ENCODE measurements at regions not wholly inside any gene's neighbourhood (a gene's known extent, or its start where the extent isn't known, plus 50 kb on each side); places are given as distances from the start of the nearest gene placed in this dataset.
"Not testable (repeated sequence)": the region's sequence is repeated elsewhere in the genome, so short reads cannot be mapped to it uniquely, and the experiment has no call there.

- not testable (repeated sequence) for H3K27ac ChIP-seq (ENCODE audit: low read length); H3K4me3 ChIP-seq (ENCODE audit: low read length); H3K36me3 ChIP-seq (ENCODE audit: insufficient read depth, low read depth, low read length); H3K27me3 ChIP-seq (ENCODE audit: insufficient read depth, low read length); H3K9me3 ChIP-seq (ENCODE audit: insufficient read depth, low read depth, low read length); H3K4me1 ChIP-seq (ENCODE audit: insufficient read depth, low read length); H3K9ac ChIP-seq (ENCODE audit: low read depth, low read length)
These were observed 300.5 kb downstream of the PAPSS1 start for GRCh38 chr4:107419536-107419935.

DNA sequence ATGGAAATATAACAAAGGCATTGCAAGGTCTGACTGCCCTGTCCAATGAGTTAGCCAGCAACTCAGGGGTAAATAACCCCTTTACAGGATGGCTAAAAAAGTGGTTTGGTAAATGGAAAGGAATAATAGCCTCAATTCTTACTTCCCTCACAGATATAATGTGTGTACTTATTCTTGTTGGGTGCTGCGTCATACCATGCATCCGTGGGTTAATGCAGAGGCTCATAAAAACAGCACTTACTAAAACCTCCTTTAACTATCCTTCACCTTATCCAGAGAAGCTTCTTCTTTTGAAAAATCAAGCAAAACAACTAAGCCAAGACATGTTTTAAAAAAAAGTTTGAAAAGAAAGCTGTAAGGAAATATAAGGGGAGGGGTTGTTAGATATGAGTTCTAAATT is 301.0 kb downstream of the PAPSS1 start:
- Histone ChIP-seq H3K4me1 (ENCODE audit: insufficient read depth, low read length) (peaks cover 3% of the 10 kb centered on the region; the same call in 1 of the 2 replicates), H3K9ac (ENCODE audit: low read depth, low read length) (no peak overlapping the region), H3K4me3 (ENCODE audit: low read length) (no peak overlapping the region), H3K36me3 (ENCODE audit: insufficient read depth, low read depth, low read length) (no peaks in the 10 kb centered on the region), H3K27me3 (ENCODE audit: insufficient read depth, low read length) (no peaks in the 10 kb centered on the region), H3K9me3 (ENCODE audit: insufficient read depth, low read depth, low read length) (no peaks in the 10 kb centered on the region; the same call in 1 of the 2 replicates), H3K27ac (ENCODE audit: low read length) (no peak overlapping the region)

DNA sequence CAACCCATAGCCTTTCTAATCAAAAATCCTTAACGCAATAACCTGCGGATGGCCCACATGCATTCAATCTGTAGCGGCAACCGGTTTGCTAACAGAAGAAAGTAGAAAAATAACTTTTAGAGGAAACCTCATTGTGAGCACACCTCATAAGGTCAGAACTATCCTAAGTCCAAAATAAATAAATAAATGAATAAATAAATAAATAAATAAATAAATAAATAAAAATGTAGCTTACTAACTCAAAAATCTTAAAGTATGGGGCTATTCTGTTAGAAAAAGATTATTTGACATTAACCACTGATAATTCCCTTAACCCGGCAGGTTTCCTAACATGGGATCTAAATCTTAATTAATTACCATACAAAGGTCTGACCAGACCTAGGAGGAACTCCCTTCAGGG is 304.5 kb downstream of the PAPSS1 start:
- H3K4me3 ChIP-seq (ENCODE audit: low read length), result not testable (repeated sequence)

GRCh38 chr4:107409872-107410271 is 310.2 kb downstream of the PAPSS1 start:
- not testable (repeated sequence) for H3K27ac ChIP-seq (ENCODE audit: low read length); H3K36me3 ChIP-seq (ENCODE audit: insufficient read depth, low read depth, low read length); H3K4me1 ChIP-seq (ENCODE audit: insufficient read depth, low read length); H3K27me3 ChIP-seq (ENCODE audit: insufficient read depth, low read length); H3K9me3 ChIP-seq (ENCODE audit: insufficient read depth, low read depth, low read length); H3K4me3 ChIP-seq (ENCODE audit: low read length); H3K9ac ChIP-seq (ENCODE audit: low read depth, low read length)

More for the DNA sequence above, 304.5 kb downstream of the PAPSS1 start:
- H3K9ac ChIP-seq (ENCODE audit: low read depth, low read length); H3K9me3 ChIP-seq (ENCODE audit: insufficient read depth, low read depth, low read length); H3K27ac ChIP-seq (ENCODE audit: low read length); H3K27me3 ChIP-seq (ENCODE audit: insufficient read depth, low read length); H3K36me3 ChIP-seq (ENCODE audit: insufficient read depth, low read depth, low read length); H3K4me1 ChIP-seq (ENCODE audit: insufficient read depth, low read length): not testable (repeated sequence)

- no peak overlapping the region for H3K4me3 ChIP-seq (ENCODE audit: low read length)
- H3K36me3 ChIP-seq (ENCODE audit: insufficient read depth, low read depth, low read length), result no peaks in the 10 kb centered on the region
- no peak overlapping the region for H3K9ac ChIP-seq (ENCODE audit: low read depth, low read length)
These were observed 311.1 kb downstream of the PAPSS1 start for GRCh38 chr4:107408968-107409367.

GRCh38 chr4:107404591-107405300 is 315.3 kb downstream of the PAPSS1 start:
- H3K27me3 ChIP-seq (ENCODE audit: insufficient read depth, low read length), result no peaks in the 10 kb centered on the region
- no peaks in the 10 kb centered on the region for H3K36me3 ChIP-seq (ENCODE audit: insufficient read depth, low read depth, low read length)
- no peak overlapping the region for H3K9ac ChIP-seq (ENCODE audit: low read depth, low read length)
- no peak overlapping the region for H3K27ac ChIP-seq (ENCODE audit: low read length)
- H3K4me1 ChIP-seq (ENCODE audit: insufficient read depth, low read length), result no peaks in the 10 kb centered on the region; the same call in 1 of the 2 replicates
- H3K9me3 ChIP-seq (ENCODE audit: insufficient read depth, low read depth, low read length), result no peaks in the 10 kb centered on the region
- H3K4me3 ChIP-seq (ENCODE audit: low read length), result no peak overlapping the region

More at GRCh38 chr4:107408968-107409367, 311.1 kb downstream of the PAPSS1 start:
- H3K27me3 ChIP-seq (ENCODE audit: insufficient read depth, low read length), result no peaks in the 10 kb centered on the region
- no peak overlapping the region for H3K27ac ChIP-seq (ENCODE audit: low read length)
- H3K9me3 ChIP-seq (ENCODE audit: insufficient read depth, low read depth, low read length), result no peaks in the 10 kb centered on the region
- H3K4me1 ChIP-seq (ENCODE audit: insufficient read depth, low read length), result no peaks in the 10 kb centered on the region; the same call in 1 of the 2 replicates

GRCh38 chr4:107402291-107402690 is 317.7 kb downstream of the PAPSS1 start:
- no peak overlapping the region for H3K9ac ChIP-seq (ENCODE audit: low read depth, low read length)
- H3K4me1 ChIP-seq (ENCODE audit: insufficient read depth, low read length), result no peaks in the 10 kb centered on the region; the same call in 1 of the 2 replicates
- H3K36me3 ChIP-seq (ENCODE audit: insufficient read depth, low read depth, low read length), result no peaks in the 10 kb centered on the region
- no peak overlapping the region for H3K27ac ChIP-seq (ENCODE audit: low read length)
- no peaks in the 10 kb centered on the region for H3K27me3 ChIP-seq (ENCODE audit: insufficient read depth, low read length)
- no peak overlapping the region for H3K4me3 ChIP-seq (ENCODE audit: low read length)
- no peaks in the 10 kb centered on the region for H3K9me3 ChIP-seq (ENCODE audit: insufficient read depth, low read depth, low read length)

- peaks cover under 1% of the 10 kb centered on the region; the same call in 1 of the 2 replicates for H3K4me1 ChIP-seq (ENCODE audit: insufficient read depth, low read length)
- H3K27me3 ChIP-seq (ENCODE audit: insufficient read depth, low read length), result no peaks in the 10 kb centered on the region
- H3K9ac ChIP-seq (ENCODE audit: low read depth, low read length), result no peak overlapping the region
- H3K4me3 ChIP-seq (ENCODE audit: low read length), result no peak overlapping the region
- H3K9me3 ChIP-seq (ENCODE audit: insufficient read depth, low read depth, low read length), result no peaks in the 10 kb centered on the region
- no peak overlapping the region for H3K27ac ChIP-seq (ENCODE audit: low read length)
- H3K36me3 ChIP-seq (ENCODE audit: insufficient read depth, low read depth, low read length), result no peaks in the 10 kb centered on the region
These were observed 327.1 kb downstream of the PAPSS1 start for GRCh38 chr4:107392951-107393350.

DNA sequence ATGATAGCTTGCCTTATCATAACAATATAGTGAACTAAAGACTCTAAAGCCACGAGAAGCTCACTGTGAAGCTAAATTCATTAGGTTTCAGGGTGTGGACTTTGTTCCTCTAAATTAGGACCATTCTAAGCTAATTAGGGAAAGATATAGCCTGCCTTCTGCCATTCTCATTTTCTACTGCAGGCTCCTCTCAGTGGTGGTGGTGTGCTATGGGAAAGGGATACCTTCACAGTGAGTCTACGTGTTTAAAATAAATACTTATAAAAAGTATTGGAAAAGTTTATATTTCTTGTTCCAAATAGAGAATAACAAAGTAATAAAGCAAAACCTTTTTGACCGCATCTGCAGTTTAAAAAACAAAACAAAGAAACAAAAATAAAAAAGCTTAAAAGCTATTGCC is 327.7 kb downstream of the PAPSS1 start:
- Histone ChIP-seq H3K4me3 (ENCODE audit: low read length) (no peak overlapping the region), H3K27me3 (ENCODE audit: insufficient read depth, low read length) (no peaks in the 10 kb centered on the region), H3K9ac (ENCODE audit: low read depth, low read length) (no peak overlapping the region), H3K27ac (ENCODE audit: low read length) (no peak overlapping the region), H3K9me3 (ENCODE audit: insufficient read depth, low read depth, low read length) (no peaks in the 10 kb centered on the region), H3K36me3 (ENCODE audit: insufficient read depth, low read depth, low read length) (no peaks in the 10 kb centered on the region), H3K4me1 (ENCODE audit: insufficient read depth, low read length) (peaks cover 3% of the 10 kb centered on the region; the same call in 1 of the 2 replicates)

GRCh38 chr4:107391630-107392028 is 328.4 kb downstream of the PAPSS1 start:
- no peak overlapping the region for H3K27ac ChIP-seq (ENCODE audit: low read length)
- no peaks in the 10 kb centered on the region for H3K36me3 ChIP-seq (ENCODE audit: insufficient read depth, low read depth, low read length)
- H3K9me3 ChIP-seq (ENCODE audit: insufficient read depth, low read depth, low read length), result no peaks in the 10 kb centered on the region
- peaks cover 3% of the 10 kb centered on the region; the same call in 1 of the 2 replicates for H3K4me1 ChIP-seq (ENCODE audit: insufficient read depth, low read length)
- H3K27me3 ChIP-seq (ENCODE audit: insufficient read depth, low read length), result no peaks in the 10 kb centered on the region
- H3K4me3 ChIP-seq (ENCODE audit: low read length), result no peak overlapping the region
- no peak overlapping the region for H3K9ac ChIP-seq (ENCODE audit: low read depth, low read length)

- no peaks in the 10 kb centered on the region for H3K9me3 ChIP-seq (ENCODE audit: insufficient read depth, low read depth, low read length)
- no peak overlapping the region for H3K9ac ChIP-seq (ENCODE audit: low read depth, low read length)
- H3K27ac ChIP-seq (ENCODE audit: low read length), result no peak overlapping the region
- H3K4me1 ChIP-seq (ENCODE audit: insufficient read depth, low read length), result peaks cover 3% of the 10 kb centered on the region; the same call in 1 of the 2 replicates
- no peaks in the 10 kb centered on the region for H3K27me3 ChIP-seq (ENCODE audit: insufficient read depth, low read length)
- no peaks in the 10 kb centered on the region for H3K36me3 ChIP-seq (ENCODE audit: insufficient read depth, low read depth, low read length)
- H3K4me3 ChIP-seq (ENCODE audit: low read length), result no peak overlapping the region
These were observed 328.9 kb downstream of the PAPSS1 start for GRCh38 chr4:107391009-107391629.

DNA sequence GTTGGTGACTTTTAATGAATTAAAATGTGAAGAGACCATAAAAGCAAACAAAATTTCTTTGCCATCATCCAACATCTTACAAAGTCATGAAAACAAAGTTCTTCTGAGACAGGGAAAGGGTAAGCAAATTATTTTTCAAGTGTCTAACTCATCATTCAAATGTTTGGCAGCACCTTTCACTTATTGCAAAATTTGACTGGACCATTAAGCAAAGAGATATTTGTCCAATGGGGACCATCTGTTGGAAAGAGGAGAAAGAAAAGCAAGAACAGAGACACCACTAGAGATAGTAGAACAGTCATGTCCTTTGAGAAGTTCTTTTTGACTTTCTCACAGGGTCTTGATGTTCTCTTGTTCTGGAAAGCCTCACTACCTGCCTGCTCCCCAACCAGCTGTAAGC is 330.1 kb downstream of the PAPSS1 start:
- Histone ChIP-seq H3K4me3 (ENCODE audit: low read length) (no peak overlapping the region), H3K27ac (ENCODE audit: low read length) (no peak overlapping the region)

More for the DNA sequence above, 330.1 kb downstream of the PAPSS1 start:
- Histone ChIP-seq H3K9me3 (ENCODE audit: insufficient read depth, low read depth, low read length) (no peaks in the 10 kb centered on the region), H3K9ac (ENCODE audit: low read depth, low read length) (no peak overlapping the region), H3K27me3 (ENCODE audit: insufficient read depth, low read length) (no peaks in the 10 kb centered on the region), H3K4me1 (ENCODE audit: insufficient read depth, low read length) (peaks cover 3% of the 10 kb centered on the region; the same call in 1 of the 2 replicates), H3K36me3 (ENCODE audit: insufficient read depth, low read depth, low read length) (no peaks in the 10 kb centered on the region)
